PC-9 (cell line): ENCODE measurements at regions not wholly inside any gene's neighbourhood (a gene's known extent, or its start where the extent isn't known, plus 50 kb on each side); places are given as distances from the start of the nearest gene placed in this dataset.

Experiments
- EZH2 ChIP-seq: fragments of 200-600 bp; sonication (generic); IDR thresholded peaks from 2 replicates; pipeline ENCODE4 v1.8.0; 2017; ENCODE audit warnings: antibody characterized with exemption, low read depth
- TF ChIP-seq, protein P1 (sequence below): fragments of 200-600 bp; sonication (generic); conservative IDR thresholded peaks from 2 replicates; pipeline ENCODE4 v1.6.1; 2017; ENCODE audit warnings: mixed run types, antibody characterized with exemption, mild to moderate bottlenecking, moderate library complexity

DNA sequence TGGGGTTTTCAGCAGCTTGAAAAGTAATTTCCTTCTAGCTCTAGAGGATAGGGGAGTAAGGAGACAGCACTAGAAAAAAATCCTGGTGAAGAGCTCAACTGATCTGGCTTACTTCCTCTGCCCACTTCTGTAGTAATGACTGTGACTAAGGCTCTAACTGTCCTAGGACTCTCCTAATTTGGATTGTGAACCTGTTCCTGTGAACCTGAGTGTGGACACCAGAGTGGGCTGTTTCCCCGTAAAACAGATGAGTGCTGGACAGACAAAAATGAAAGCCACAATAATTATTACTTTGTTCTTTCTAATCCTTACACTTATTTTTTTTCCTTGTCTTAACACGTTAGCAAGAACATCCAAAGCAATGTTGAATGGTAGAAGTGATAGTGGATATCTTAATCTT is 154.1 kb downstream of the AASDHPPT start:
- TF ChIP-seq, protein P1, sequence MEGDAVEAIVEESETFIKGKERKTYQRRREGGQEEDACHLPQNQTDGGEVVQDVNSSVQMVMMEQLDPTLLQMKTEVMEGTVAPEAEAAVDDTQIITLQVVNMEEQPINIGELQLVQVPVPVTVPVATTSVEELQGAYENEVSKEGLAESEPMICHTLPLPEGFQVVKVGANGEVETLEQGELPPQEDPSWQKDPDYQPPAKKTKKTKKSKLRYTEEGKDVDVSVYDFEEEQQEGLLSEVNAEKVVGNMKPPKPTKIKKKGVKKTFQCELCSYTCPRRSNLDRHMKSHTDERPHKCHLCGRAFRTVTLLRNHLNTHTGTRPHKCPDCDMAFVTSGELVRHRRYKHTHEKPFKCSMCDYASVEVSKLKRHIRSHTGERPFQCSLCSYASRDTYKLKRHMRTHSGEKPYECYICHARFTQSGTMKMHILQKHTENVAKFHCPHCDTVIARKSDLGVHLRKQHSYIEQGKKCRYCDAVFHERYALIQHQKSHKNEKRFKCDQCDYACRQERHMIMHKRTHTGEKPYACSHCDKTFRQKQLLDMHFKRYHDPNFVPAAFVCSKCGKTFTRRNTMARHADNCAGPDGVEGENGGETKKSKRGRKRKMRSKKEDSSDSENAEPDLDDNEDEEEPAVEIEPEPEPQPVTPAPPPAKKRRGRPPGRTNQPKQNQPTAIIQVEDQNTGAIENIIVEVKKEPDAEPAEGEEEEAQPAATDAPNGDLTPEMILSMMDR: peak; percentile 57
- TF ChIP-seq EZH2: no peak
